ENCODE measurements at regions not wholly inside any gene's neighbourhood (a gene's known extent, or its start where the extent isn't known, plus 50 kb on each side); places are given as distances from the start of the nearest gene placed in this dataset.

DNA sequence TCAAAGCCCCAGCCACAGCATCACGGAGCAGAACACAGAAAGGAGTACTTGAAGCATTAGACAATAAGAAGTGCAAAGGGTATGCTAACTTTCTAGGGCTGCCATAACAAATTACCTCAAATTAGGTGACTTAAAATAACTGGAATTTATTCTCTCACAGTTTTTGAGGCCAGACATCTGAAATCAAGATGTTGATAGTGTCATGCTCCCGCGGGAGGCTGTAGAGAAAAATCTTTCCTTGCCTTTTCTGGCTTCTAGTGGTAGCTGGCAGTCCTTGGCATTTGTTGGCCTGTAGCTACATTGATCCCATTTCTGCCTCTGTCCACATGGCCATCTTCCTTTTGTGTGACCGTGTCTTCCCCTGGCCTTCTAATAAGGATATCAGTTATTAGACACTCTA is 51.9 kb upstream of the SPDL1 start:
- Histone ChIP-seq H3K27me3 (no peaks in the 10 kb centered on the region), H3K4me1 (no peaks in the 10 kb centered on the region), H3K4me3 (no peak overlapping the region), H3K36me3 (no peaks in the 10 kb centered on the region), H3K27ac (no peak overlapping the region), H3K9me3 (no peaks in the 10 kb centered on the region)
- WGBS, 2 donors = 84% methylated on average over 4 of the region's 4 CpGs
- DNase-seq (no peak), ATAC-seq (ENCODE audit: low FRiP score in 2 of 2) (no peak)
- TF ChIP-seq POLR2AphosphoS5 (IDR thresholded peaks at IDR 0.05) = no peak
- TF ChIP-seq, protein P1, sequence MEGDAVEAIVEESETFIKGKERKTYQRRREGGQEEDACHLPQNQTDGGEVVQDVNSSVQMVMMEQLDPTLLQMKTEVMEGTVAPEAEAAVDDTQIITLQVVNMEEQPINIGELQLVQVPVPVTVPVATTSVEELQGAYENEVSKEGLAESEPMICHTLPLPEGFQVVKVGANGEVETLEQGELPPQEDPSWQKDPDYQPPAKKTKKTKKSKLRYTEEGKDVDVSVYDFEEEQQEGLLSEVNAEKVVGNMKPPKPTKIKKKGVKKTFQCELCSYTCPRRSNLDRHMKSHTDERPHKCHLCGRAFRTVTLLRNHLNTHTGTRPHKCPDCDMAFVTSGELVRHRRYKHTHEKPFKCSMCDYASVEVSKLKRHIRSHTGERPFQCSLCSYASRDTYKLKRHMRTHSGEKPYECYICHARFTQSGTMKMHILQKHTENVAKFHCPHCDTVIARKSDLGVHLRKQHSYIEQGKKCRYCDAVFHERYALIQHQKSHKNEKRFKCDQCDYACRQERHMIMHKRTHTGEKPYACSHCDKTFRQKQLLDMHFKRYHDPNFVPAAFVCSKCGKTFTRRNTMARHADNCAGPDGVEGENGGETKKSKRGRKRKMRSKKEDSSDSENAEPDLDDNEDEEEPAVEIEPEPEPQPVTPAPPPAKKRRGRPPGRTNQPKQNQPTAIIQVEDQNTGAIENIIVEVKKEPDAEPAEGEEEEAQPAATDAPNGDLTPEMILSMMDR (IDR thresholded peaks at IDR 0.05) = no peak
- no peak for TF ChIP-seq POLR2A (IDR thresholded peaks at IDR 0.05)
- no peak for TF ChIP-seq EP300 (IDR thresholded peaks at IDR 0.05)

DNA sequence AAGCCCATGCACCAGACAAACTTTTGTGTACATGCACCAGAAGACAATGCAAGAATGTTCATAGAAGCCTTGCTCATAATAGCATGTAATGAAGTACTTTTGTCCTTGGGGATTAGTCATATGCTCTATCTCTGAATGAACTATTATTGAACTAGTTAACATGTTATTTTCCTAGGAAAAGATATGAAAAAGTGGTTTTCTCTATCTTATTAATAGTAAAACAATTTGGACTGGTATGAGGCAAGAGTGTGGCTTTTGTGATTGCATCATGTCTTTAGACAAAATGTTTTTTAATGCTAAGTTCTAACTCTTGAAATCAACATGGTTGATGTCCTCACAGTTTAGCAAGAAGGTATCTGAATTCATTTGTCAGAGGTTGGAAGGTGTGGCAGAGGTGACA is 55.7 kb upstream of the SPDL1 start:
- no peak overlapping the region for H3K27ac ChIP-seq
- H3K4me1 ChIP-seq = no peaks in the 10 kb centered on the region
- no peak for TF ChIP-seq POLR2A (IDR thresholded peaks at IDR 0.05)
- TF ChIP-seq POLR2AphosphoS5 (IDR thresholded peaks at IDR 0.05) = no peak
- TF ChIP-seq EP300 (IDR thresholded peaks at IDR 0.05) = no peak
- no peaks in the 10 kb centered on the region for H3K9me3 ChIP-seq
- DNase-seq (no peak), ATAC-seq (ENCODE audit: low FRiP score in 2 of 2) (no peak)
- no peaks in the 10 kb centered on the region for H3K27me3 ChIP-seq
- no peaks in the 10 kb centered on the region for H3K36me3 ChIP-seq
- no peak overlapping the region for H3K4me3 ChIP-seq

DNA sequence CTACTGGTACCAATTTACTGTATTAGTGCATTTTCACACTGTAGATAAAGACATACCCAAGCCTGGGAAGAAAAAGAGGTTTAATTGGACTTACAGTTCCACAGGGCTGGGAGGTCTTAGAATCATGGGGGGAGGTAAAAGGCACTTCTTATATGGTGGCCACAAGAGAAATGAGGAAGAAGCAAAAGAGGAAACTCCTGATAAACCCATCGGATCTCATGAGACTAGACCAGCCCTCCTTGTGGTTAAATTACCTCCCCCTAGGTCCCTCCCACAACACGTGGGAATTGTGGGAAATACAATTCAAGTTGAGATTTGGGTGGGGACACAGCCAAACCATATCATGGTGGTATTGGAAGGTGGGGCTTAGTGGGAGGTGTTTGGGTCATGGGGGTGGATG is 56.5 kb upstream of the SPDL1 start:
- TF ChIP-seq EP300 (IDR thresholded peaks at IDR 0.05) (no peak), POLR2AphosphoS5 (IDR thresholded peaks at IDR 0.05) (no peak), POLR2A (IDR thresholded peaks at IDR 0.05) (no peak)
- TF ChIP-seq, protein P1 (IDR thresholded peaks at IDR 0.05) = no peak
- ATAC-seq (ENCODE audit: low FRiP score in 2 of 2) (no peak), DNase-seq (no peak)
- WGBS, 2 donors = 47 to 63% methylated on average over 2 of the region's 2 CpGs
- H3K27ac ChIP-seq = no peak overlapping the region
- H3K27me3 ChIP-seq = no peaks in the 10 kb centered on the region
- H3K4me3 ChIP-seq = no peak overlapping the region
- no peaks in the 10 kb centered on the region for H3K9me3 ChIP-seq
- no peaks in the 10 kb centered on the region for H3K4me1 ChIP-seq
- H3K36me3 ChIP-seq = no peaks in the 10 kb centered on the region

DNA sequence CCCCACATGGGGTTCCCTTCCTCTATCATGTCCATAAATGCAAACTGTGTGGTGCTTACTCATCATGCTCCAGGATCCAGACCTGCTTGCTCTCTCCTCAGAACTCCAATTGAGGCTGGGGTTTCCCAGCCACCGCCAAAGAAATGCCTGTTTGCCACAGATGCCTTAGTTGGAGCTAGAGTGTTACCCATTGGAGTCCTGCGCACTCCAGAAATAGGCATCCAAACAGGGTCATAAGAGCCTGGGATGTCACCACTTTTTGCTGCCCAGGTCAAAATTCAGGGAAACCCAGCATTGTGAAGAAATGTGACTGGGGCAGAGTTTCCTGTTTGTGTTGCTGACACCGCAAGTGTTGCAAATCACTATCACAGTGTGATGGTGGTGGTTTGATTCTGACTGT is 60.7 kb upstream of the SPDL1 start:
- TF ChIP-seq, protein P1 (IDR thresholded peaks at IDR 0.05) = no peak
- no peak for TF ChIP-seq EP300 (IDR thresholded peaks at IDR 0.05)
- TF ChIP-seq POLR2AphosphoS5 (IDR thresholded peaks at IDR 0.05) = no peak
- no peak for TF ChIP-seq POLR2A (IDR thresholded peaks at IDR 0.05)
- no peak overlapping the region for H3K4me3 ChIP-seq
- H3K36me3 ChIP-seq = no peaks in the 10 kb centered on the region
- DNase-seq (no peak), ATAC-seq (ENCODE audit: low FRiP score in 2 of 2) (no peak)
- no peaks in the 10 kb centered on the region for H3K9me3 ChIP-seq
- no peak overlapping the region for H3K27ac ChIP-seq
- 88 to 90% methylated on average over 3 of the region's 3 CpGs for WGBS, 2 donors
- H3K27me3 ChIP-seq = no peaks in the 10 kb centered on the region
- H3K4me1 ChIP-seq = no peaks in the 10 kb centered on the region

DNA sequence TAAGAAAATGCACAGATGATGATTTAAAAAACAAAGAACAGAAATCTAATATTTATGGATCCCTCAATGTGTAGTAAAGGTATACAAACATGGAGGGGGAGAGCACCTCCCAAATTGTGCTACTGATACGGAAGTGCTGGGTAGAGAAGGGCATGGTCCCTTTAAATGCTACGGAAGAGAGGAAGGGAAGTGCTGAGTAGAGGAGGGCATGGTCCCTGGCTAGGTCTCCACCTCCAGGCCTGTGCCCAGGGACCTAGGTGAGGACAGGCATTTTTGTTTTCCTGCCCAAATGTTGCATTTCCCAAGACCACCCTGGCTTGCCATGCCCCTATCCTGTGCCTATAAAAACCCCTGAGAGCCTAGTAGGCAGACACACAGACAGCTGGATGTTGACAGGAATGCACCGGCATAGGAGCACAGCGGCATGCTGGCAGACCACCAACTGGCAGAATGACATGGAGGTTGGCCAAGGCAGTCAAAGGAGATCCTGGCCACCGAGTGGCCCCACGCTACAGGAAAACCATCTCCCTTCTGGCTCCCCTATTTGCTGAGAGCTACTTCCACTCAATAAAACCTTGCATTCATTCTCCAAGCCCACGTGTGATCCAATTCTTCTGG is 62.1 kb upstream of the SPDL1 start:
- Histone ChIP-seq H3K9me3 (peaks cover 0 to 3% (median 0%) of the 10 kb centered on the region in 4 donors), H3K27ac (no peak overlapping the region), H3K27me3 (no peaks in the 10 kb centered on the region), H3K36me3 (no peaks in the 10 kb centered on the region), H3K4me3 (no peak overlapping the region), H3K4me1 (no peaks in the 10 kb centered on the region)
- ATAC-seq (ENCODE audit: low FRiP score in 2 of 2) = no peak
- 50 to 57% methylated on average over 5 to 7 of the region's 7 CpGs for WGBS, 2 donors
- DNase-seq = no peak
- TF ChIP-seq POLR2A (IDR thresholded peaks at IDR 0.05) (no peak), EP300 (IDR thresholded peaks at IDR 0.05) (no peak), POLR2AphosphoS5 (IDR thresholded peaks at IDR 0.05) (no peak)
- TF ChIP-seq, protein P1 (IDR thresholded peaks at IDR 0.05) = no peak
